Neural cell (in vitro differentiated cells): ENCODE measurements at regions not wholly inside any gene's neighbourhood (a gene's known extent, or its start where the extent isn't known, plus 50 kb on each side); places are given as distances from the start of the nearest gene placed in this dataset.
A peak's percentile ranks its signal among the peaks of the same experiment; 100 is the strongest.

ENCODE experiments used
- H2AFZ ChIP-seq: fragments of 200-600, 300-800 bp; sonication (generic), shearing (Covaris generic); 2 replicates; pipeline ENCODE4 v1.6.0; 2014; ENCODE audit warnings: low read depth, mild to moderate bottlenecking, antibody characterized with exemption, low read length, moderate library complexity
- H3F3A ChIP-seq: fragments of 200-600 bp; shearing (Covaris generic); 2 replicates; pipeline ENCODE4 v1.6.1; 2016; ENCODE audit warnings: mild to moderate bottlenecking, moderate library complexity, mixed read lengths, antibody characterized with exemption, low read length; ENCODE audit not compliant: insufficient read depth, poor library complexity, severe bottlenecking
- H3K27ac ChIP-seq: fragments of 200-600, 300-800 bp; sonication (generic), shearing (Covaris generic); 2 replicates; pipeline ENCODE4 v1.5.1; 2014; ENCODE audit warnings: mild to moderate bottlenecking, low read length, moderate library complexity
- H3K27me3 ChIP-seq: fragments of 300-800, 200-600 bp; sonication (generic), shearing (Covaris generic); 2 replicates; pipeline ENCODE4 v1.6.0; 2014; ENCODE audit warnings: mild to moderate bottlenecking, low read depth, low read length, moderate library complexity; ENCODE audit not compliant: insufficient read depth
- H3K36me3 ChIP-seq: fragments of 300-800, 200-600 bp; sonication (generic), shearing (Covaris generic); 2 replicates; pipeline ENCODE4 v1.5.1; 2014; ENCODE audit warnings: mild to moderate bottlenecking, antibody characterized with exemption, low read length, moderate library complexity; ENCODE audit not compliant: insufficient read depth
- H3K4me2 ChIP-seq: fragments of 300-800, 200-600 bp; sonication (generic), shearing (Covaris generic); 2 replicates; pipeline ENCODE4 v1.6.0; 2014; ENCODE audit warnings: mild to moderate bottlenecking, low read length
- H3K4me3 ChIP-seq: fragments of 300-800, 200-600 bp; sonication (generic), shearing (Covaris generic); 2 replicates; pipeline ENCODE4 v1.5.1; 2014; ENCODE audit warnings: mild to moderate bottlenecking, low read length, moderate library complexity
- H3K79me2 ChIP-seq: fragments of 200-600 bp; shearing (Covaris generic); replicated peaks from 2 replicates; pipeline ENCODE4 v1.6.0; 2014; ENCODE audit warnings: mild to moderate bottlenecking, low read length, moderate library complexity; ENCODE audit not compliant: insufficient read depth
- H3K9ac ChIP-seq: fragments of 300-800, 200-600 bp; sonication (generic), shearing (Covaris generic); 2 replicates; pipeline ENCODE4 v1.6.1; 2016; ENCODE audit warnings: mild to moderate bottlenecking, low read length, mixed read lengths
- H3K9me2 ChIP-seq: fragments of 200-600 bp; shearing (Covaris generic); 2 replicates; pipeline ENCODE4 v1.6.1; 2016; ENCODE audit warnings: mild to moderate bottlenecking, low read length, mixed read lengths; ENCODE audit not compliant: insufficient read depth
- H3K9me3 ChIP-seq: fragments of 200-600, 300-800 bp; sonication (generic), shearing (Covaris generic); 2 replicates; pipeline ENCODE4 v1.6.1; 2016; ENCODE audit warnings: mild to moderate bottlenecking, mixed run types, low read length, moderate library complexity, mixed read lengths
- H4K20me1 ChIP-seq: fragments of 200-600 bp; shearing (Covaris generic); 2 replicates; pipeline ENCODE4 v1.6.1; 2016; ENCODE audit warnings: mild to moderate bottlenecking, mixed run types; ENCODE audit not compliant: insufficient read depth
- EP300 ChIP-seq: fragments of 450-650 bp; conservative IDR thresholded peaks from 2 replicates; pipeline ENCODE4 v1.6.1; 2014; ENCODE audit warnings: antibody characterized with exemption, mild to moderate bottlenecking, moderate library complexity; ENCODE audit not compliant: poor library complexity, severe bottlenecking
- EZH2 ChIP-seq: fragments of 200-600, 300-800 bp; shearing (Covaris generic), sonication (generic); IDR thresholded peaks from 2 replicates; pipeline ENCODE4 v1.6.1; 2014; ENCODE audit warnings: antibody characterized with exemption, low read length, borderline replicate concordance, mild to moderate bottlenecking; ENCODE audit not compliant: insufficient read depth, poor library complexity, severe bottlenecking
- MXI1 ChIP-seq: fragments of 450-650 bp; conservative IDR thresholded peaks from 2 replicates; pipeline ENCODE4 v1.6.1; 2014; ENCODE audit warnings: antibody characterized with exemption, mild to moderate bottlenecking; ENCODE audit not compliant: poor library complexity, severe bottlenecking
- POLR2AphosphoS5 ChIP-seq: IDR thresholded peaks from 2 replicates; pipeline ENCODE4 v1.6.1; 2012
- RAD21 ChIP-seq: fragments of 450-650 bp; conservative IDR thresholded peaks from 2 replicates; pipeline ENCODE4 v1.6.1; 2014; ENCODE audit warnings: antibody characterized with exemption, mild to moderate bottlenecking, moderate library complexity
- SMC3 ChIP-seq: fragments of 450-650 bp; conservative IDR thresholded peaks from 2 replicates; pipeline ENCODE4 v1.6.1; 2014; ENCODE audit warnings: antibody characterized with exemption, mild to moderate bottlenecking, moderate library complexity; ENCODE audit not compliant: poor library complexity
- TAF1 ChIP-seq: IDR thresholded peaks from 2 replicates; pipeline ENCODE4 v1.6.1; 2012; ENCODE audit warnings: low read depth
- TF ChIP-seq, protein P1 (sequence below): IDR thresholded peaks from 2 replicates; pipeline ENCODE4 v1.6.1; 2012; ENCODE audit warnings: borderline replicate concordance
- TF ChIP-seq, protein P2 (sequence below): fragments of 450-650 bp; IDR thresholded peaks from 2 replicates; pipeline ENCODE4 v1.5.1; 2014; ENCODE audit warnings: antibody characterized with exemption, mild to moderate bottlenecking, moderate library complexity; ENCODE audit not compliant: poor library complexity, severe bottlenecking

DNA sequence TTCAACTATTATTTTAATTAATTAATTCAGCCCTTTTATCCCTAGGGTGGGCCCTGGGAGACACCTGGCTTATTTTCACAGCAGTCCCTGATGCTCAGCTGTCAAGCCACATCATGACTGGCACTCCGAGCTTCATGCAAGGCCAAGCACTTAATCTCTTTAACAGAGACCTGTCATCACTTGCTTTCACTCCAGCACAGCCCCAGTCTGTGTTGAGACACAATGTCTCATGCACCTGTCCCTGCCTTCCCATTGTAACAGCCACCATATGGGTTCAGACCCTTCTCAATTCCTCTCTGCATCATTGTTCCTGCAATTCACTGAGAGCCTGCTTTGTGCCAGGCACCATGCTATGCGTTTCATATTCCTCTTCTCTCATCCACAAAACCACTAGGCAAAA, 222.2 kb upstream of the TENM4 start:
- TF ChIP-seq RAD21 (no peak), EP300 (peak; percentile 71), POLR2AphosphoS5 (peak; percentile 65)
- H3K4me2 ChIP-seq = no peak overlapping the region
- no peaks in the 10 kb centered on the region for H3K9me3 ChIP-seq
- H3K9ac ChIP-seq = no peak overlapping the region
- no peak overlapping the region for H2AFZ ChIP-seq
- no peaks in the 10 kb centered on the region for H4K20me1 ChIP-seq
- no peaks in the 10 kb centered on the region for H3K79me2 ChIP-seq
- no peak overlapping the region for H3K27ac ChIP-seq
- H3K4me3 ChIP-seq = no peak overlapping the region
- no peaks in the 10 kb centered on the region for H3K36me3 ChIP-seq
- H3K27me3 ChIP-seq = no peaks in the 10 kb centered on the region
- no peaks in the 10 kb centered on the region for H3K9me2 ChIP-seq
- no peaks in the 10 kb centered on the region for H3F3A ChIP-seq

GRCh38 chr11:79661373-79661772, 220.5 kb upstream of the TENM4 start:
- Histone ChIP-seq H3K9me3 (no peaks in the 10 kb centered on the region), H3K9me2 (no peaks in the 10 kb centered on the region), H3K9ac (no peak overlapping the region), H4K20me1 (no peaks in the 10 kb centered on the region), H3K27me3 (no peaks in the 10 kb centered on the region), H3K79me2 (no peaks in the 10 kb centered on the region), H3K4me2 (no peak overlapping the region), H3F3A (no peaks in the 10 kb centered on the region), H3K27ac (no peak overlapping the region), H3K36me3 (no peaks in the 10 kb centered on the region), H2AFZ (no peak overlapping the region), H3K4me3 (no peak overlapping the region)
- TF ChIP-seq TAF1 (no peak), MXI1 (no peak)

GRCh38 chr11:79648766-79649520, 208.1 kb upstream of the TENM4 start:
- H3K9me3 ChIP-seq = no peaks in the 10 kb centered on the region
- H3K27ac ChIP-seq = no peak overlapping the region
- no peaks in the 10 kb centered on the region for H3F3A ChIP-seq
- no peak for TF ChIP-seq MXI1
- TF ChIP-seq SMC3 = no peak
- TF ChIP-seq RAD21 = no peak
- no peak for TF ChIP-seq TAF1
- TF ChIP-seq, protein P1, sequence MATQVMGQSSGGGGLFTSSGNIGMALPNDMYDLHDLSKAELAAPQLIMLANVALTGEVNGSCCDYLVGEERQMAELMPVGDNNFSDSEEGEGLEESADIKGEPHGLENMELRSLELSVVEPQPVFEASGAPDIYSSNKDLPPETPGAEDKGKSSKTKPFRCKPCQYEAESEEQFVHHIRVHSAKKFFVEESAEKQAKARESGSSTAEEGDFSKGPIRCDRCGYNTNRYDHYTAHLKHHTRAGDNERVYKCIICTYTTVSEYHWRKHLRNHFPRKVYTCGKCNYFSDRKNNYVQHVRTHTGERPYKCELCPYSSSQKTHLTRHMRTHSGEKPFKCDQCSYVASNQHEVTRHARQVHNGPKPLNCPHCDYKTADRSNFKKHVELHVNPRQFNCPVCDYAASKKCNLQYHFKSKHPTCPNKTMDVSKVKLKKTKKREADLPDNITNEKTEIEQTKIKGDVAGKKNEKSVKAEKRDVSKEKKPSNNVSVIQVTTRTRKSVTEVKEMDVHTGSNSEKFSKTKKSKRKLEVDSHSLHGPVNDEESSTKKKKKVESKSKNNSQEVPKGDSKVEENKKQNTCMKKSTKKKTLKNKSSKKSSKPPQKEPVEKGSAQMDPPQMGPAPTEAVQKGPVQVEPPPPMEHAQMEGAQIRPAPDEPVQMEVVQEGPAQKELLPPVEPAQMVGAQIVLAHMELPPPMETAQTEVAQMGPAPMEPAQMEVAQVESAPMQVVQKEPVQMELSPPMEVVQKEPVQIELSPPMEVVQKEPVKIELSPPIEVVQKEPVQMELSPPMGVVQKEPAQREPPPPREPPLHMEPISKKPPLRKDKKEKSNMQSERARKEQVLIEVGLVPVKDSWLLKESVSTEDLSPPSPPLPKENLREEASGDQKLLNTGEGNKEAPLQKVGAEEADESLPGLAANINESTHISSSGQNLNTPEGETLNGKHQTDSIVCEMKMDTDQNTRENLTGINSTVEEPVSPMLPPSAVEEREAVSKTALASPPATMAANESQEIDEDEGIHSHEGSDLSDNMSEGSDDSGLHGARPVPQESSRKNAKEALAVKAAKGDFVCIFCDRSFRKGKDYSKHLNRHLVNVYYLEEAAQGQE = no peak
- TF ChIP-seq POLR2AphosphoS5 = no peak
- no peak for TF ChIP-seq EP300
- no peak for TF ChIP-seq EZH2
- TF ChIP-seq, protein P2, sequence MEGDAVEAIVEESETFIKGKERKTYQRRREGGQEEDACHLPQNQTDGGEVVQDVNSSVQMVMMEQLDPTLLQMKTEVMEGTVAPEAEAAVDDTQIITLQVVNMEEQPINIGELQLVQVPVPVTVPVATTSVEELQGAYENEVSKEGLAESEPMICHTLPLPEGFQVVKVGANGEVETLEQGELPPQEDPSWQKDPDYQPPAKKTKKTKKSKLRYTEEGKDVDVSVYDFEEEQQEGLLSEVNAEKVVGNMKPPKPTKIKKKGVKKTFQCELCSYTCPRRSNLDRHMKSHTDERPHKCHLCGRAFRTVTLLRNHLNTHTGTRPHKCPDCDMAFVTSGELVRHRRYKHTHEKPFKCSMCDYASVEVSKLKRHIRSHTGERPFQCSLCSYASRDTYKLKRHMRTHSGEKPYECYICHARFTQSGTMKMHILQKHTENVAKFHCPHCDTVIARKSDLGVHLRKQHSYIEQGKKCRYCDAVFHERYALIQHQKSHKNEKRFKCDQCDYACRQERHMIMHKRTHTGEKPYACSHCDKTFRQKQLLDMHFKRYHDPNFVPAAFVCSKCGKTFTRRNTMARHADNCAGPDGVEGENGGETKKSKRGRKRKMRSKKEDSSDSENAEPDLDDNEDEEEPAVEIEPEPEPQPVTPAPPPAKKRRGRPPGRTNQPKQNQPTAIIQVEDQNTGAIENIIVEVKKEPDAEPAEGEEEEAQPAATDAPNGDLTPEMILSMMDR = no peak
- H3K9me2 ChIP-seq = no peaks in the 10 kb centered on the region
- H3K4me3 ChIP-seq = no peak overlapping the region
- H3K79me2 ChIP-seq = no peaks in the 10 kb centered on the region
- no peak overlapping the region for H3K4me2 ChIP-seq
- no peaks in the 10 kb centered on the region for H3K27me3 ChIP-seq
- no peaks in the 10 kb centered on the region for H4K20me1 ChIP-seq
- no peak overlapping the region for H3K9ac ChIP-seq
- no peak overlapping the region for H2AFZ ChIP-seq
- H3K36me3 ChIP-seq = no peaks in the 10 kb centered on the region
